ENCODE measurements at regions not wholly inside any gene's neighbourhood (a gene's known extent, or its start where the extent isn't known, plus 50 kb on each side); places are given as distances from the start of the nearest gene placed in this dataset.

GRCh38 chr5:145378226-145378625 lies 456.9 kb downstream of the PRELID2 start:
- TF ChIP-seq CTCF (IDR thresholded peaks at IDR 0.05) (no peak), POLR2A (IDR thresholded peaks at IDR 0.05) (no peak), POLR2AphosphoS5 (IDR thresholded peaks at IDR 0.05; ENCODE audit: insufficient read depth in 1 of 2, low read depth in 1 of 2) (no peak)

Data from vagina (tissue), 2 donors.